NCI-H226 (cell line): ENCODE measurements at regions not wholly inside any gene's neighbourhood (a gene's known extent, or its start where the extent isn't known, plus 50 kb on each side); places are given as distances from the start of the nearest gene placed in this dataset.
A peak's percentile ranks its signal among the peaks of the same experiment; 100 is the strongest.
"Not testable (repeated sequence)": the region's sequence is repeated elsewhere in the genome, so short reads cannot be mapped to it uniquely, and the experiment has no call there.

Experiments
- DNase-seq: peaks from one replicate; pipeline ENCODE4 v3.0.0-alpha.2; 2015

DNA sequence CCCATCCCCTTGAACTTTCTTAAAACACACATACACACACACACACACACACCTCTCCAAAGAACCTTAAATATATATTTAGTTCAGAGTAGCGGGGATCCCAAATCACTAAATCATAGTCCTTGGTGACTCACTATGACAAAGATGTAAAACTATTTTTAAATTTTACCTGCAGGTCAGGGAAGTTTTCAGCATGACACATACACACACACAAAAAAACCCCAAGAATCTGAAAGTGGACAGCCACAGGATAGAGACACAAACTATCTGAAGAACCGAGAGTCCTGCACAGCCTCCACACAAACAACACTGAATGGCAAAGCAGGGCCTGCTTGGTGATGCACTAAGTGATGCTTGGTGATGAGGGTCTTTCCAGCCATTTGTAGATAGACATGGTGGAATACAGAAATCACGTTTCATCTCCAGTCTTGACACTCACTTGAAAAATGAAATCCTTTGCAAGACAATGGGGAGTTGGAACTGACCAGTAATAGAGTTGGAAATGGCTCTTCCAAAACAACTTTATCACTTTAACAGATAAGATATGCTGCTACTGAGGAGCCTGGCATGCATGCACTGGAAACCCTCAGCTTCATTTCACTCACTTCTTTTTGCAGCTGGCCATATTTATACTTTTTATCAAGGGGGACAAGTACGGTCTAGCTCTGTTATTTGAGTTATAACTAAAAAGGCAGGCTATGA, 307.3 kb downstream of the RAPGEF2 start:
- peak; percentile 49 for DNase-seq

DNA sequence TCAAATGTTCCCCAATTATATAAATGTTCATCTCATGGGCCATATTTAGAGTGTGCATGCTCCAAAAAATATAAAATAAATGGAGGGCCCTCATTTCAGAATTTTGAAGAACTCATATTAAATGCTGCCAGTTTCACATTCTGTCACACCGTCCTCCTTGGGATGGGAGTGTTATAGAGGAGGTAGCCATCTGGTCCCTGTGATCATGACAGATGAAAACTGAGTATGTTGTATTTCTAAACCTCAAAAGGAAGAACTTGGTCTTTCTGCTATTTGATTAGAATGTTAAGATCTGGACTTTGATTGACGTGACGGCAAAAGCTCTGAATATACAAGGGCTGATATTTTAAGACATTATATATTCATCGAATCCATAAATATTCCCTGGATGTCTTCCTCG, 308.0 kb downstream of the RAPGEF2 start:
- no peak for DNase-seq

DNA sequence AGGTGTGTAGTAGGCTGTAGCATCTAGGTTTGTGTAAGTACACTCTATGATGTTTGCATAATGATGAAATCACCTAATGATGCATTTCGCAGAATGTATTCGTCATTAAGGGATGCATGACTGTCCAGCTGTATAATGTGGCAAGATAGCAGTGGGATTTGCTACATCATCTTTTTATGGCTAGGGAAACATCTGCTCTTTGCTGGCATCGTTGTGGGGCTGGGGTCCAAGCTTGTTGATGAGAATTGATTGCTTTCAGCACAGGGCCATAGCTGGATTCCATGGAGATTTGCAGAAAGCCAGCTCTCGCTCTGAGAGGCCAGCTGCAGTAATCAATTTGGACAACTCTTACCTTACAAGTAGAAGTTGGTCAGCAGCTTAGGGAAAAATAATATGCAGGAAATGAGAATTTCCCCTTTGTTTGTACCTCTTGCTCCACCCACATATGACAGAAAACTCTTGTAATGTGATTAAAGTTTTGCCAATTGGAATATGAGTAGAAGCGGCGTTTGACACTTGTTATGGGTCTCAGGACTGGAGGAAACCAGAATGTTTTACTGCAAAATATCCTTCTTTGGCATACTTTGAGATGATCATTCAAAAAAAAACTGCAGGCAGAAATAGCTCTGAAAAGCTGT, 310.5 kb downstream of the RAPGEF2 start:
- DNase-seq, result no peak

DNA sequence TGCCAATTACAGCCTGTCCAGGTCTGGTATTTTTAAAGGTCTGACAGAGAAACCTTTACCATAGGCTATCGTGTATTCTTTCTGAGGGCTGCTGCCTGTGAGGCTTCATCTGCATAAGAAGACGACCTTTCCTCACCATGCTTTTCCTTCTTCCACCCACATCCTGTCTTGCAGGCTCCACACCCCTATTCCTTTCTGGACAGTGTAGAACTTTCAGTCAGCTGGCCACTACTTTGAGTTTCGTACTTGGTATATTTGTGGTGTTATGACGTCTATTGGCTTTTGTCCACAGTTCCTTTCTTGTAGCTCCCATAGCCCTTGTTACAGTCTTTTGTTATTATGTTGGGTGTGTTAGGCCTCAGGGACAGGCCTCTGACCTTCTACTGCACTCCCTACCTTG, 311.4 kb downstream of the RAPGEF2 start:
- no peak for DNase-seq

DNA sequence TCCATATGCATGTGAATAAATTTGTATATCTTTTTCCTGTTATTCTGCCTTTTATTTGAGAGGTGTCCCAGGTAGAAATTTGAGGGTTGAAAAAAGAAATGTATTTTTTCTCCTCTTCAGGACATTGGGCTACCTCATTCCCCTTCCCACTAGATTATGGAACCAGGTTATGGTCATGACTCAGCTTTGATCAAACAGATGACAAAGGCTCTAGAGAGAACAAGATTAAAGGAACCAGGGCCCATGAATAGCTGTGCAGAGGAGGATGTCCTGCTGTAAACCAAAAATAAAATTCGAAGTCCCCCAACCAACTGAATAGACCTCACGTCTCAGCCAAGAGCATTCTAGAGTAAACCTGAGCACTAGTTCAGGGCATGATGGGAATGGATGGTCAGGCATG, 313.2 kb downstream of the RAPGEF2 start:
- no peak for DNase-seq

DNA sequence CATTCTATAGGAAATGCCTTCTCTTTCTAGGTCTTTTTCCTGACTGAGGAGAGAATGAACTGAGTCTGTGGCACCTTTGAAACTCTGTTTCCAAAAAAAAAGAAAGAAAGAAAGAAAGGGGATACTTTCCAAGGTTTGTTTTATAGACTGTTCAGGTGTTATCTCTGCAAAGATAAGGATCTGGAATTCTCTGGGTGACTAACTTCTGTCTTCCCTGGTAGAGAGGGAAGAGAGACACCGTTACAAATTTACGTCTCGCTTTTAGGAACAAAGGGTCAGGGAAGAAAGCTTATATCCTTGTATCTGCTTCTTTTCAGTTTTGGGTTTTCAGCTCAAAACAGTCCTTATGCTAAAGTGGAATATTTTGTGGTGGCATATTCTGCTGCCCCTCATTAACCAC, 314.1 kb downstream of the RAPGEF2 start:
- DNase-seq, result no peak

DNA sequence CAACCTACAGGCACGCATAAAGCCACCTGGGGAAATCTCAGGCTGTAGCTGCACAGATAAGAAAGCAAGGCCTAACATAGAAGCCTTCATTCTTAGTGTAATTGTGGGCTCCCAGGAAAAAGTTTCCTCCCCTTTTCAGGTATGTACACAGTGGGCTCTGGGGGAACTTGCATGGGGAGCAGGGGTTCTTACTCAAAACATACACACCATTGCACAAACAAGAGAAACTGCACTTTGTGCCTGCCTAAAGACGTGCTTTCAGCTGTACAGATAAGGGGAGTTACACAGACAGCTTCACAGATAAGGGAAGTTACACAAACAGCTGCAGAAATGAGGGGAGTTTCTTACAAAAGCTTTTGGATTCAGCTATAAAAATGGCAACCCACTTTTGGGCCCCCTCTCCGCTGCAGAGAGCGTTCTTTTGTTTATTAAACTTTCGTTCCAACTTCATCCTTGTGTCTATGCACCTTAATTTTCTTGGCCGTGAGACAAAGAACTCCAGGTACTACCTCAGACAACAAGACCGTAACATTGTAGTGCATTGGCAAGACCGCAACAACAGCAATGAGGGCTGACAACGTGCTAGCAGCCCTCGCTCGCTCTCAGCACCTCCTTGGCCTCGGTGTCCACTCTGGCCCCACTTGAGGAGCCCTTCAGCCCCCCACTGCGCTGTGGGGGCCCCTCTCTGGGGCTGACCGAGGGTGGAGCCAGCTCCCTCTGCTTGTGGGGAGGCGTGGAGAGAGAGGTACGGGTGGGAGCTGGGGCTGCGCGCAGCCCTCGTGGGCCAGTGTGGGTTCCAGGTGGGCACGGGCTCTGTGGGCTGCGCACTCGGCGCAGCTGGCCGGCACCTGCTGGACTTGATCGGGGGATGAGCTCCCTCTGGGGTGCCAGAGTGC, 317.5 kb downstream of the RAPGEF2 start:
- DNase-seq, result no peak

DNA sequence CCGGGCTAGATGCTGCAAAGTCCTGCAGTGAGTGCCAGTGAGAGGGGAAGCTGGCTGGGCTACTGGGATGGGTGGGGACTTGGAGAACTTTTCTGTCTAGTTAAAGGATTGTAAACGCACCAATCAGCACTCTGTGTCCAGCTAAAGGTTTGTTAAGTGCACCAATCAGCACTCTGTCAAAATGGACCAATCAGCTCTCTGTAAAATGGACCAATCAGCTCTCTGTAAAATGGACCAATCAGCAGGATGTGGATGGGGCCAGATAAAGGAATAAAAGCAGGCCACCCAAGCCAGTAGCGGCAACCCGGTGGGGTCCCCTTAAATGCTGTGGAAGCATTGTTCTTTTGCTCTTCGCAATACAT, 318.2 kb downstream of the RAPGEF2 start:
- not testable (repeated sequence) for DNase-seq

DNA sequence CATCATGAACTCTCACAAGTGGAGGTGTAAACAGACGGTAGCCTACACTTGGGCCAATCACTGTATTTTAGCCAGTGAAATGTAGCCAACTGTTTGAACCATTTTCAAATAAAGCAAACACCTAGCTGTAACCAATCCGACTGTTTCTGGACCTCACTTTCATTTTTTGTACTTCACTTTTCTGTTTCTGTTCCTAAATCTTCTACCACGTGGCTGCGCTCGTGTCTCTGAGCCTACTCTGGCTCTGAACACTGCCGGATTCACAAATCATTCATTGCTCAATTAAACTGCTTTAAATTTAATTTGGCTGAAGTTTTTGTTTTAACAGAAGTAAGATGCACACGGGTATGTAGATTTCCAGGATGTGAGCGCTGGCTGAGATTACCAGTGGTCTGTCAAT, 319.1 kb downstream of the RAPGEF2 start:
- no peak for DNase-seq

DNA sequence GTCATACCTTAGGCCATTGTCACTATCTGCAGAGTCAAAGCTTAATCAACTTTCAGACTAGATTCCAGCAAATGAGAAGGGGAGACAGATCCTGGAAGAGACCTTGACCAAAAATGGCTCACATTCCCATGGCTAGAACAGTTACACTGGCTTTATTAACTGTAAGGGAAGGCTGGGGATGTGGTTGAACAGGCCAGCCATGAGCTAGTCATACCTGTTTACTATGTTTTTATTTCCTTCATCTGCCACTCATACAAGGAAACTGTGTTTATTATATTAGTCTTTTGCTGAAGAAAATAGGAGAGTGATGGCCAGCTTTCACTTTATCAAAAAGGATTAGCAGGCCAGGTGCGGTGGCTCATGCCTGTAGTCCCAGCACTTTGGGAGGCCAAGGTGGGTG, 319.7 kb downstream of the RAPGEF2 start:
- no peak for DNase-seq

DNA sequence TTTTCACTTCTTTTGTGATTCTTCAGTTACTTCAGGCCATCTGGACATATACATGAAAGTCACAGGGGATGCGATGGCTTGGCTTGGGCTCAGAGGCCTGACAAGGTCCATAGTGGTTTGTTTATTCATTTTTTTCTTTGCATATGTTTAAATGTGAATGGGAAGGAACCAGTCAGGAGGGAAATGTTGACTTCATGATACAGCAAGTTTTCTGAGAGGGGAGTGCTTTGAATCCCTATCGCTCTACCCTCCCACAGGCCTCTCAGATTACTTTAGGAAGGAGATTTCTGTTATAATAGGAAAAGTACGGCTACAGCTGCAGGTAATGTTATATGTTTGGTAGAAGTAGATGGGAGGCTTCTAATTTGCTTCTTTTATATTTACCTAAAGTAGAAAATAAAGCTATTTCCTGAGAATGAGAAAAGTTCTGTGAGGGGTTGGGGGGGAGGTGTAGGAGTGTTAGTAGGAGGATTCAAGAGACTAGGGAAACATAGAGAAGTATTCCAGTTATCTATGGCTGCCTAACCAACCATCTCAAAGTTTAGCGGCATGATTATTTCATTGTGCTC, 322.9 kb downstream of the RAPGEF2 start:
- DNase-seq, result peak; percentile 24

DNA sequence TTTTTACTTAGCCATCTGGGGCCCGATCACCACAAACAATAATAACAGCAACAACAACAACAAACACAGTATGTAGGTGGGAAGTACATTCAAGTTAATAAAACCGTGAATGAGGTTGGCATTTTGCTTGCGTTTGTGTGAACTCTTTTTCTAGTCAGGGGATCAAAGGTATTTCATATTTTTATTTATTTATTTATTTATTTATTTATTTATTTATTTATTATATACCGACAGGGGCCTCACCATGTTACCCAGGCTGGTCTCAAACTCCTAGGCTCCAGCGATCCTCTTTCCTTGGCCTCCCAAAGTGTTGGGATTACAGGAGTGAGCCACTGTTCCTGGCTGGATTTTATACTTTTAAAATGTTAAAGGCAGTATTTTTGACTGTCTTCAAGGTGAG, 325.4 kb downstream of the RAPGEF2 start:
- no peak for DNase-seq

DNA sequence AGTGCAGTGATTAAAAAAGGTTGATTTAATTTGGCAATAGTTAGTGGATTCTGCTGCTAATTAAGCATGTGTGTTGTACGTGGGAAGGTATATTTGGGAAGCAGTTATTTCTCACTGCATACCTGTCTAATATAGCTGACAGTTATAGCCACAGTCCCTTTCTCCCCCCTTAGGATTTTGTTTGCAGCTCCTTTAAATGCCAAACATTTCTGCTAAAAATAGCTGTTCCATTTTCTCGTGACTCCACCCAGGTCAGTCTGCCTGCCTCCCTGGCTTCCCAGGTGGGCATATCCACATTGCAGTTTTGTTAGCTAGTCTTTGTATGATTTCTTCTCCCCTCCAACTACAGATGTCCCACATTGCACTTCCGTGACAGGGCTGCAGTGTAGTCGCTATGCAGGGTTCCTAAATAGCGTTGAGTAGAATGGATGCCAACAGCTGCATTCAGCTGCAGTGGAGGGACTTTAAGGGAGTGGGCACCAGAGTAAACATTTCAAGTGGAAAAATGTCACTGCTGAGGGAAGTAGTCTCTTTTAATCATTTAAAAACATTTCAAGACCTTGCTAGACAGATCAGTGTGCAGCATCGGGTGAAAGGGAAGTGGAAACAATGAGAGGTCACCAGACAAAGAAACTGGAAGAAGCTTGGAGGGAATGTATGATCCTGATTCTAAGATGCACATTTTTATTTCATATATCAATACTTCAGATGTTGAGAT, 326.3 kb downstream of the RAPGEF2 start:
- no peak for DNase-seq

DNA sequence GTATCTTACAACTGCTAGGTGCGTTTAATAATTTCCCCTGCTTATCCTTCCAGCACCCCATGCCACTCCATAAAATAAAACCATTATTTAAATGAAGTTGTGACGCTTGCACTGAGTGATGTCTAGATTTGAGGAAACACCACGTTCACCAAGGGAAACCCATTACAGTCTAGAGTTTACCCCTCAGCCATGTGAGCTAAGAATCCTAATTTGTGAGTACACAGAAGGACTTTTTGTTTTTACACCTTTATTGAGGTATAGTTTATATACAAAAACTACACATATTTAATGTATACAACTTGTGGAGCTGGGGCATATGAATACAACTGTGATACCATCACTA, 326.8 kb downstream of the RAPGEF2 start:
- DNase-seq, result no peak

DNA sequence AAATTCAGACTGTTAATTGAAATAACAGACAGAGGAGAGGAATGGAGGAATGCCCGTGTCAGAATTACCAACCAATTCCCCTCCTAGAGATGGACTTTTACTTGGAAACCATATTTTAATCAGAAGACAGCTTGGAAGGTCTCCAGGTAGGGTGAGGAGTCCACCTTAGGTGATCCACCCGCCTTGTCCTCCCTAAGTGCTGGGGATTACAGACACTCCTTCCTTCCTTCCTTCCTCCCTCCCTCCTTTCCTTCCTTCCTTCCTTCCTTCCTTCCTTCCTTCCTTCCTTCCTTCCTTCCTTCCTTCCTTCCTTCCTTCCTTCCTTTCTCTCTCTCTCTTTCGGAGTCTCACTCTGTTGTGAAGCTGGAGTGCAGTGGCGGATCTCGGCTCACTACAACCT, 328.0 kb downstream of the RAPGEF2 start:
- DNase-seq, result no peak

DNA sequence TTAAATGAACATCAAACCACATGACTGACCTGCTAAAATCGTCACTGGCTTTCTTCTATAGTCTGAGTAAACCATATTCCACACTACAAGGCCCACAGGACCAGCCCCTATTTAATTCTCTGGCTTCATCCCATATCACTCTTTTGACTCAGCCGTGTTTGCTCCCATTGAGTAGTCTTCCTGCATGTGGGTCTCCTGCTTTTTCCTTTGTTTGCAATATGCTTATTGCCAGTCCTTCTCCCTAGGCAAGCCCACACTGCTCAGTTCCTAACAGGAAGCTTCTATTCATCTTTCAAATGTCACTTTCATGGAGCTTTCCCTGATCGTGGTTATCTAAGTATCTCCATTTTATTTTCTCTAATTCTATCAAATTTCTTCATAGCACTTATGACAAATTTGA, 329.6 kb downstream of the RAPGEF2 start:
- no peak for DNase-seq

DNA sequence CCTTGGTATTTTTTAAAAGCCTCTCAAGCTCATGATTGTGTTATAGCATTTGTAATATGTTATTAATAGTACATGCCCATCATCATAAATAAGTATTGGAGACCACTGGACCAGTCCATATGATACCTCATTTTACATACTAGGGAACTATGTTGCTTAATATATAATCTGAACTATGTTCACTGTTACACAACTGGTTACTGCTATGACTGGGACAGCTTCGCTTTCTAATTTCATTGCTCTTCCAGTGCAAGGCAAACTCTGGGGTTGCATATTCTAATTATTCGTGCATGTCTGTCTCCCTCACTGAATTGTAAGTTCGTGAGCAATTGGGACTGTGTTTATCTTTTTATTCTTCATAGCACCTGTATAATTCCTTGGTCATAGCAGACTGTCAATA, 330.5 kb downstream of the RAPGEF2 start:
- DNase-seq, result no peak

DNA sequence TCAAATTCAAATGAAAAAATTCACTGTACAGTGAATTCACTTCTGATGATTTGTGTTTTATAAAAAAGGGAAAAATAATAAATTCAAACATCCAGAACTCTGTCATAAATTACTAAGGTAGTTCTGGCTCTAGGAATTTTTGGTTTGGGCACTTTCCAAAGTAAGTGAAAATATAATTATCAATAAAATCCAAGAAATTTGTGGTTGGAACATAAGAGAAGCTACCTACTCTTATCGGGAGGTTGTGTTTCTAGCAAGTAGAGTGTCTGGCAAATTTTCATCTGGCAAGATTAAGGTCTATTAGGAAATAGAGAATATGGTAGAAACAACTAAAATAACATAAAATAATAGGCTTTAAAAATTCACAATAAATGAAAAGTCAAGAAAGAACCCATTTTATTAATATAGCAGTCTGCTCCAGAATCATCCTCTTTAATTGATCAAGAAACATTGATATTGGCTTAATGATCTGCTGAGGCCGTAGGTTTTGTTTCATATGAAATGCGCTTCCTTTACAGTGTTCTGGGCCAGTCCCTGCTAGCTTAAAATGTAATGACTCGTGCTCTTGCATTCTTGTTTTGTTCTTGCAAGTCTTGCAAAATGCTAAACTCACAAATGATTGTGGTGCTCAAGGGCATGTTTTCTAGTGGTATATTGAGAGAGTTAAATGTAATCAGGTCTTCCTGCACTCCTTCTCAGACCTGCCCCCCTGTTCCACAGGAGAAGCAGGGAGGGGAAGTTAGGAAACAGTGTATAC, 331.4 kb downstream of the RAPGEF2 start:
- peak; percentile 79 for DNase-seq

DNA sequence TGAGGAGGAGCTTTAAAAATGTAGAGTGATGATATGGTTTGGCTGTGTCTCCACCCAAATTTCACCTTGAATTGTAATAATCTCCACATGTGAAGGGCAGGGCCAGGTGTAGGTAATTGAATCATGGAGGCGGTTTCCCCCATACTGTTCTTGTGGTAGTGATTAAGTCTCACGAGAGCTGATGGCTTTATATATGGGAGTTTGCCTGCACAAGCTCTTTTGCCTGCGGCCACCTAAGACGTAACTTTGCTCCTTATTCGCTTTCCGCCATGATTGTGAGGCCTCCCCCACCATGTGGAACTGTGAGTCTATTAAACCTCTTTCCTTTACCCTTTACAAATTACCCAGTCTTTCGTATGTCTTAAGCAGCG, 332.0 kb downstream of the RAPGEF2 start:
- DNase-seq, result no peak

DNA sequence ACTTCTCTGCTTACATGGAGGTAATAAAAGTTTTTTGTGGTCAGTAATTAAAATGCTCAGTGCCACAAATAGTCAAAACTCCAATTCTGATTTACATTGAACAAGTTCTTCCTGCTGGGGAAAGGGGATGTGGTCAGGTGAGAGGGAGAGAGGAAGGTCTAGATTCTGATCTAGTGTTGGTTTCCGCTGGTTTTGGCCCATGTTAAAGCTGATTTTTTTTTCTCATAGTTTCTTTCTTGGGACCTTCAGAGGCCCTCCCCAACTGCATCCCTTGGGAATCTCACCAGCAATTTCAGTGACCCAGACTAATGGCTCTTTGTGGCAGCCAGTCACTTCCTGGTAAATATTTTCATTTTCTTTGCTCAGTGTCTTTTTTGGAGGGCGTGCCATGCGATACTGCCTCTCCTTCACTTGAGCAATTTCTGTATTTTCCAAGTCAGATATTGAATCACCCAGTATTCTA, 332.7 kb downstream of the RAPGEF2 start:
- no peak for DNase-seq

DNA sequence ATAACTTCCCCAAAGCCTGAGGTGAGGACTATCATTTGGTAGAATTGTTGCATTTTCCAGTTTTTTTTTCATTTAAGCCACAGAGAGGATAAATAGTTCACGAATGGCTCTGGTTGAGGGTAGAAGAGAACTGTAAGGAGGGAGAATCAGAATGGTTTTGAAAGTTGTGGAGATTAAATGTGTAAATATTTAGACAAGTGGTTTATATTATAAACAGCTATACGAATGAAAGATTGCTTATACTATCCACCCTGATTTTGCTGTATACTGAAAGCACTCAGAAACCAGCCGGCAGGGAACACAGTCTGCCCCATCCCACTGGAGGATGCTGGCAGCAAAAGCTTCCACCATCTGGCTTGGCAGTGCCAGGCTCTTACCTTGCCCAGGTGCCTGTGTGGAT, 341.1 kb downstream of the RAPGEF2 start:
- no peak for DNase-seq

DNA sequence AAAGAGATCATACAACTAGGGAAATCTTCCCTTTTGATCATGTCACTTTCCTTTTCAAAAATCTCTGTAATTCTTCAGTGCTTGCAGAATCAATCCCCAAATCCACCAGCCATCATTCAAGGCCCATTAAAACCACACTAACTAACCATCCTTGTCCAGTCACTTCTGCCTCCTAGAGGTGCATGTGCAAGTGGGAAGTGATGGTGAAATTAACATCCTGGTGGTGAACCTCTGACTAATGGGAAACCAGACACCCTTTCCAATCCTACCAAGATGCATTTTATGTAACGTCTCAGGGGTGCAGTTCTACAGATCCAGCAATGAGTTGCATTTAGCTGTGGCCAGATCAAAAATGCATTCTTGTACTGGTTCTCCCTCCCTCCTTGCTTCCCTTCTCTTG, 341.8 kb downstream of the RAPGEF2 start:
- peak; percentile 6 for DNase-seq
